GM12875 (cell line): ENCODE measurements at regions not wholly inside any gene's neighbourhood (a gene's known extent, or its start where the extent isn't known, plus 50 kb on each side); places are given as distances from the start of the nearest gene placed in this dataset.

ENCODE experiments used
- H3K4me3 ChIP-seq: one replicate; pipeline ENCODE4 v1.5.1; 2011; ENCODE audit warnings: low read depth, low read length, control low read depth
- CTCF ChIP-seq: IDR thresholded peaks from 2 replicates; pipeline ENCODE4 v1.5.1; 2011; ENCODE audit warnings: low read depth, mild to moderate bottlenecking, control low read depth, inconsistent platforms, low read length, moderate library complexity, borderline replicate concordance; ENCODE audit not compliant: insufficient read depth

- no peak overlapping the region for H3K4me3 ChIP-seq
- no peak for TF ChIP-seq CTCF
Observed at GRCh38 chr18:76592981-76593381, 97.9 kb upstream of the ZNF516 start.

GRCh38 chr18:76592096-76592495 is 97.1 kb upstream of the ZNF516 start:
- TF ChIP-seq CTCF: no peak

GRCh38 chr18:76589866-76590265 is 94.8 kb upstream of the ZNF516 start:
- H3K4me3 ChIP-seq: no peak overlapping the region
- no peak for TF ChIP-seq CTCF

More at GRCh38 chr18:76592096-76592495, 97.1 kb upstream of the ZNF516 start:
- H3K4me3 ChIP-seq: no peak overlapping the region

- no peak overlapping the region for H3K4me3 ChIP-seq
- TF ChIP-seq CTCF: no peak
Observed at GRCh38 chr18:76589316-76589715, 94.3 kb upstream of the ZNF516 start.

- no peak for TF ChIP-seq CTCF
- H3K4me3 ChIP-seq: no peak overlapping the region
Observed at GRCh38 chr18:76588601-76589226, 93.7 kb upstream of the ZNF516 start.

GRCh38 chr18:76587879-76588271 is 92.8 kb upstream of the ZNF516 start:
- no peak overlapping the region for H3K4me3 ChIP-seq
- no peak for TF ChIP-seq CTCF

- H3K4me3 ChIP-seq: no peak overlapping the region
- no peak for TF ChIP-seq CTCF
Observed at GRCh38 chr18:76587147-76587878, 92.3 kb upstream of the ZNF516 start.
